Mesenteric fat pad (tissue), 1 donor: ENCODE measurements at regions not wholly inside any gene's neighbourhood (a gene's known extent, or its start where the extent isn't known, plus 50 kb on each side); places are given as distances from the start of the nearest gene placed in this dataset.
"Not testable (repeated sequence)": the region's sequence is repeated elsewhere in the genome, so short reads cannot be mapped to it uniquely, and the experiment has no call there.

Source experiments
- DNase-seq: peaks from one replicate; pipeline ENCODE4 v3.0.0-alpha.2; 2020; ENCODE audit warnings: low spot score
- donor health status: DM: yes; HTN: yes; CAD: no.

GRCh38 chr3:107204121-107204520 lies 173.1 kb upstream of the CCDC54 start:
- DNase-seq: no peak

GRCh38 chr3:107205358-107205757 lies 171.9 kb upstream of the CCDC54 start:
- DNase-seq: no peak

GRCh38 chr3:107206141-107206540 lies 171.1 kb upstream of the CCDC54 start:
- DNase-seq: no peak

- DNase-seq: no peak
Observed at GRCh38 chr3:107206945-107207344, 170.3 kb upstream of the CCDC54 start.

- no peak for DNase-seq
Observed at GRCh38 chr3:107208100-107208499, 169.1 kb upstream of the CCDC54 start.

- DNase-seq: no peak
Observed at GRCh38 chr3:107208796-107209195, 168.4 kb upstream of the CCDC54 start.

GRCh38 chr3:107209302-107209990 lies 167.8 kb upstream of the CCDC54 start:
- DNase-seq: no peak

- no peak for DNase-seq
Observed at GRCh38 chr3:107211608-107212007, 165.6 kb upstream of the CCDC54 start.

- no peak for DNase-seq
Observed at GRCh38 chr3:107212618-107213017, 164.6 kb upstream of the CCDC54 start.

GRCh38 chr3:107213044-107213669 lies 164.1 kb upstream of the CCDC54 start:
- DNase-seq: no peak

- no peak for DNase-seq
Observed at GRCh38 chr3:107216229-107216628, 161.0 kb upstream of the CCDC54 start.

GRCh38 chr3:107216711-107217110 lies 160.5 kb upstream of the CCDC54 start:
- DNase-seq: no peak

- DNase-seq: no peak
Observed at GRCh38 chr3:107217172-107217571, 160.1 kb upstream of the CCDC54 start.

GRCh38 chr3:107218864-107219269 lies 158.4 kb upstream of the CCDC54 start:
- DNase-seq: no peak

GRCh38 chr3:107220538-107220937 lies 156.7 kb upstream of the CCDC54 start:
- DNase-seq: no peak

- DNase-seq: no peak
Observed at GRCh38 chr3:107221856-107222255, 155.4 kb upstream of the CCDC54 start.

GRCh38 chr3:107222907-107223306 lies 154.3 kb upstream of the CCDC54 start:
- no peak for DNase-seq

- no peak for DNase-seq
Observed at GRCh38 chr3:107224026-107224596, 153.1 kb upstream of the CCDC54 start.

GRCh38 chr3:107227091-107227490 lies 150.1 kb upstream of the CCDC54 start:
- no peak for DNase-seq

- DNase-seq: not testable (repeated sequence)
Observed at GRCh38 chr3:107233877-107234276, 143.4 kb upstream of the CCDC54 start.

GRCh38 chr3:107235193-107235927 lies 141.9 kb upstream of the CCDC54 start:
- no peak for DNase-seq

- no peak for DNase-seq
Observed at GRCh38 chr3:107235928-107236315, 141.3 kb upstream of the CCDC54 start.
